ENCODE measurements at regions not wholly inside any gene's neighbourhood (a gene's known extent, or its start where the extent isn't known, plus 50 kb on each side); places are given as distances from the start of the nearest gene placed in this dataset.

GRCh38 chr13:88817560-88817959 lies 1146.4 kb downstream of the SLITRK5 start:
- TF ChIP-seq POLR2A (IDR thresholded peaks at IDR 0.05) (no peak), CTCF (IDR thresholded peaks at IDR 0.05) (no peak), POLR2AphosphoS5 (IDR thresholded peaks at IDR 0.05) (no peak)

All from prostate gland (tissue), 2 donors.